A549 (cell line): ENCODE measurements at regions not wholly inside any gene's neighbourhood (a gene's known extent, or its start where the extent isn't known, plus 50 kb on each side); places are given as distances from the start of the nearest gene placed in this dataset.

Source experiments
- CTCF ChIP-seq: fragments of >200 bp; sonication (Bioruptor Twin); formaldehyde crosslinking; IDR thresholded peaks from 3 replicates; pipeline ENCODE4 v1.5.1; 2016
- JUNB ChIP-seq: fragments of >200 bp; sonication (Bioruptor Twin); formaldehyde crosslinking; IDR thresholded peaks from 2 replicates; pipeline ENCODE4 v1.6.1; 2016
- KDM5A ChIP-seq: fragments of 200-600 bp; sonication (generic); IDR thresholded peaks from 2 replicates; pipeline ENCODE4 v1.6.1; 2016; ENCODE audit warnings: antibody characterized with exemption, mild to moderate bottlenecking
- RAD21 ChIP-seq, 2 experiments: fragments of >200 bp in 1 of 2; sonication (Bioruptor Twin) in 1 of 2; formaldehyde crosslinking in 1 of 2; IDR thresholded peaks in 1 of 2; conservative IDR thresholded peaks in 1 of 2; 2 replicates in 1 of 2; 3 replicates in 1 of 2; pipeline ENCODE4 v1.6.1; 2012 to 2018; ENCODE audit warnings: inconsistent platforms in 1 of 2

GRCh38 chr7:153537271-153537670 lies 514.9 kb upstream of the DPP6 start:
- TF ChIP-seq KDM5A, result no peak
- TF ChIP-seq CTCF, result no peak
- no peak for TF ChIP-seq RAD21 (conservative IDR thresholded peaks at IDR 0.05 in 1 of 2, IDR thresholded peaks at IDR 0.05 in 1 of 2)
- TF ChIP-seq JUNB, result no peak
